ENCODE measurements at regions not wholly inside any gene's neighbourhood (a gene's known extent, or its start where the extent isn't known, plus 50 kb on each side); places are given as distances from the start of the nearest gene placed in this dataset.

DNA sequence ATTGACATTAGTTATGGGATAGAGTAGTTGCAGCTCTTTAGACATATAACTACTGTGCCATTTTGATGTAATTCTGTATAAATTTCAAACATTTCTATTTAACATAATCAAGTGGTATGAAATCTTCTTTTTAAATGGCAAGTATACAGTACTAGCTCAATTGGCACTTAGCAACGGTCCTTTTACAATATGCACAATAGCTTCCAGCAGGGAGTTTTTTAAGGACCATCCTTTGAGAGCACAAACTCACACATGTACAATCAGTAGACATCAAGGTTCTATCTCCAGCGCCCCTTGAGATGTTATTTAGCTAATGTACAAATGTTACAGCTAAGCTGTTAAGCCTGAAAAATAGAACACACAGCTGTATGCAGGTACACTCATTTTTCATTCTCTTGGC lies 480.7 kb downstream of the TFEC start:
- no peaks in the 10 kb centered on the region for H3K36me3 ChIP-seq (ENCODE audit: control insufficient read depth in 2 of 2, insufficient read depth in 1 of 2, low read length in 2 of 2)
- no peak overlapping the region for H3K4me3 ChIP-seq (ENCODE audit: low read depth, low read length)
- H3K4me1 ChIP-seq (ENCODE audit: control insufficient read depth, insufficient read depth, low read length): no peaks in the 10 kb centered on the region
- ChIA-PET CTCF (interaction anchor here (0.7 kb wide), 1 partner anchor 799 kb away, joined by 3 read pairs; no protein-coding TSS in a partner anchor), POLR2A (no interaction called here)
- no peak overlapping the region for H3K27ac ChIP-seq (ENCODE audit: extremely low read depth, low read depth, low read length)
- TF ChIP-seq ZNF501 (tag by site-specific recombination; IDR thresholded peaks at IDR 0.05): no peak
- no peak for TF ChIP-seq TCF7L2 (IDR thresholded peaks at IDR 0.05; ENCODE audit: borderline replicate concordance, low read depth, low read length)
- TF ChIP-seq, protein P1, sequence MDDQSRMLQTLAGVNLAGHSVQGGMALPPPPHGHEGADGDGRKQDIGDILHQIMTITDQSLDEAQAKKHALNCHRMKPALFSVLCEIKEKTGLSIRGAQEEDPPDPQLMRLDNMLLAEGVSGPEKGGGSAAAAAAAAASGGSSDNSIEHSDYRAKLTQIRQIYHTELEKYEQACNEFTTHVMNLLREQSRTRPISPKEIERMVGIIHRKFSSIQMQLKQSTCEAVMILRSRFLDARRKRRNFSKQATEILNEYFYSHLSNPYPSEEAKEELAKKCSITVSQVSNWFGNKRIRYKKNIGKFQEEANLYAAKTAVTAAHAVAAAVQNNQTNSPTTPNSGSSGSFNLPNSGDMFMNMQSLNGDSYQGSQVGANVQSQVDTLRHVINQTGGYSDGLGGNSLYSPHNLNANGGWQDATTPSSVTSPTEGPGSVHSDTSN (CRISPR knock-in tag; IDR thresholded peaks at IDR 0.05): no peak
- TF ChIP-seq ZNF768 (tag by site-specific recombination; IDR thresholded peaks at IDR 0.05): no peak
- no peak for TF ChIP-seq GLI2 (tag by site-specific recombination; IDR thresholded peaks at IDR 0.05; ENCODE audit: borderline replicate concordance, low read depth)
- H3K9me3 ChIP-seq (ENCODE audit: control insufficient read depth, insufficient read depth, low read depth, low read length): no peaks in the 10 kb centered on the region

GRCh38 chr7:115548756-115549155 lies 481.8 kb downstream of the TFEC start:
- POLR2A ChIA-PET: no interaction called here
- no peak overlapping the region for H3K4me3 ChIP-seq (ENCODE audit: low read depth, low read length)
- H3K4me1 ChIP-seq (ENCODE audit: control insufficient read depth, insufficient read depth, low read length): no peaks in the 10 kb centered on the region
- no peaks in the 10 kb centered on the region for H3K36me3 ChIP-seq (ENCODE audit: control insufficient read depth in 2 of 2, insufficient read depth in 1 of 2, low read length in 2 of 2)
- H3K27ac ChIP-seq (ENCODE audit: extremely low read depth, low read depth, low read length): no peak overlapping the region
- H3K9me3 ChIP-seq (ENCODE audit: control insufficient read depth, insufficient read depth, low read depth, low read length): no peaks in the 10 kb centered on the region
- CTCF ChIA-PET: interaction anchor here (0.6 to 0.9 kb wide), 3 partner anchors 34 to 437 kb away, joined by 3 read pairs; no protein-coding TSS in a partner anchor
- TF ChIP-seq ZSCAN18 (tag by site-specific recombination; IDR thresholded peaks at IDR 0.05) (no peak), KLF1 (tag by site-specific recombination; IDR thresholded peaks at IDR 0.05) (no peak), ZNF629 (tag by site-specific recombination; IDR thresholded peaks at IDR 0.05) (no peak), REST (tag by site-specific recombination; IDR thresholded peaks at IDR 0.05) (no peak), ZNF585B (tag by site-specific recombination; IDR thresholded peaks at IDR 0.05) (no peak), ZNF621 (tag by site-specific recombination; IDR thresholded peaks at IDR 0.05) (no peak), ZNF311 (tag by site-specific recombination; IDR thresholded peaks at IDR 0.05; ENCODE audit: borderline replicate concordance) (no peak), ZNF221 (tag by site-specific recombination; IDR thresholded peaks at IDR 0.05; ENCODE audit: borderline replicate concordance) (no peak)
- TF ChIP-seq, protein P2, sequence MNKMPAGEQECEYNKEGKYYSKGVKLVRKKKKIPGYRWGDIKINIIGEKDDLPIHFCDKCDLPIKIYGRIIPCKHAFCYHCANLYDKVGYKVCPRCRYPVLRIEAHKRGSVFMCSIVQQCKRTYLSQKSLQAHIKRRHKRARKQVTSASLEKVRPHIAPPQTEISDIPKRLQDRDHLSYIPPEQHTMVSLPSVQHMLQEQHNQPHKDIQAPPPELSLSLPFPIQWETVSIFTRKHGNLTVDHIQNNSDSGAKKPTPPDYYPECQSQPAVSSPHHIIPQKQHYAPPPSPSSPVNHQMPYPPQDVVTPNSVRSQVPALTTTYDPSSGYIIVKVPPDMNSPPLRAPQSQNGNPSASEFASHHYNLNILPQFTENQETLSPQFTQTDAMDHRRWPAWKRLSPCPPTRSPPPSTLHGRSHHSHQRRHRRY (tag by site-specific recombination; IDR thresholded peaks at IDR 0.05): no peak

DNA sequence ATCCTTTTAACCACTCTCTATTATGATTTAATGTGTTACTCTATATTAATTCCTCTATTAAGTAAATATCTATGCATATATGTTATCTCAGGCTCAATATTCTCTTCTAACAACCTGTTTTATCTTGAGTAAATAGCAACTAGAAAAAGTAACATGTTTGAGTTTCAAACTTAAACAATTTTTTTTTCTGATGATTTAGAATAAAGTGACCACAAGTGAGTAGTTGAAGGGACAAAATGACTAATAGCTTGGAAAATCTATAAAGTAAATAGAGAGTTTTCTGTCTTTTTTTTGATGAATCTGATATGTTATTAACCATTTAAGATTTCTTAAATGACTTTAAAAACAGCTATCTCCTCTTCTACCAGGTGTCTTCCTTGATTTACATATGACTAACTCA lies 483.8 kb downstream of the TFEC start:
- Histone ChIP-seq H3K9me3 (ENCODE audit: control insufficient read depth, insufficient read depth, low read depth, low read length) (no peaks in the 10 kb centered on the region), H3K36me3 (ENCODE audit: control insufficient read depth in 2 of 2, insufficient read depth in 1 of 2, low read length in 2 of 2) (no peaks in the 10 kb centered on the region), H3K4me3 (ENCODE audit: low read depth, low read length) (no peak overlapping the region), H3K27ac (ENCODE audit: extremely low read depth, low read depth, low read length) (no peak overlapping the region), H3K4me1 (ENCODE audit: control insufficient read depth, insufficient read depth, low read length) (no peaks in the 10 kb centered on the region)
- ChIA-PET CTCF (interaction anchor here (0.9 kb wide), 1 partner anchor 134 kb away, joined by 3 read pairs; no protein-coding TSS in a partner anchor), POLR2A (no interaction called here)
- no peak for TF ChIP-seq GLIS1 (tag by site-specific recombination; IDR thresholded peaks at IDR 0.05)
